ENCODE measurements at regions not wholly inside any gene's neighbourhood (a gene's known extent, or its start where the extent isn't known, plus 50 kb on each side); places are given as distances from the start of the nearest gene placed in this dataset.

DNA sequence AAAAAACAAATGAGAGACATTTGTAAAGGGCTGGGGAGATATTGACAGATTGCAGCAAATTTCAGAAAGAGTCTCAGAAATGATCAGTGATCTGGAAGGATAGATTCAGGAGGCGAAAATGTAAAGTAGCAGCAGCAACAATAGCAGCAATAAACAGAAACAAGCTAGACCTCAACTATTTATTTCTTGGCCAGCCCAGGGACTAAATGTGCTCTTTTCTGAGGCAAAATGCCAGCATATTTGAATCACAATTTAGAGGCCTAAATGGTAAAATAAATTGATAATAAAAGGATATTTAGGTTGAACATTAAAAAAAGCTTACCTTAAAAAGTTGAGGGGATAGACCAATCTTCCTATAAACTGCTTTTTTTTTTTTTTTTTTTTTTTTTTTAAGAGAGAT is 134.6 kb upstream of the ITGB1 start:
- WGBS, 2 donors, result 78 to 94% methylated on average over 1 of the region's 1 CpG
- H3K27me3 ChIP-seq, result no peaks in the 10 kb centered on the region
- H3K4me1 ChIP-seq, result no peaks in the 10 kb centered on the region
- no peak for DNase-seq
- intact Hi-C loops (cut with DNase I), result no loop called here
- no peak overlapping the region for H3K4me3 ChIP-seq
- TF ChIP-seq, protein P1, sequence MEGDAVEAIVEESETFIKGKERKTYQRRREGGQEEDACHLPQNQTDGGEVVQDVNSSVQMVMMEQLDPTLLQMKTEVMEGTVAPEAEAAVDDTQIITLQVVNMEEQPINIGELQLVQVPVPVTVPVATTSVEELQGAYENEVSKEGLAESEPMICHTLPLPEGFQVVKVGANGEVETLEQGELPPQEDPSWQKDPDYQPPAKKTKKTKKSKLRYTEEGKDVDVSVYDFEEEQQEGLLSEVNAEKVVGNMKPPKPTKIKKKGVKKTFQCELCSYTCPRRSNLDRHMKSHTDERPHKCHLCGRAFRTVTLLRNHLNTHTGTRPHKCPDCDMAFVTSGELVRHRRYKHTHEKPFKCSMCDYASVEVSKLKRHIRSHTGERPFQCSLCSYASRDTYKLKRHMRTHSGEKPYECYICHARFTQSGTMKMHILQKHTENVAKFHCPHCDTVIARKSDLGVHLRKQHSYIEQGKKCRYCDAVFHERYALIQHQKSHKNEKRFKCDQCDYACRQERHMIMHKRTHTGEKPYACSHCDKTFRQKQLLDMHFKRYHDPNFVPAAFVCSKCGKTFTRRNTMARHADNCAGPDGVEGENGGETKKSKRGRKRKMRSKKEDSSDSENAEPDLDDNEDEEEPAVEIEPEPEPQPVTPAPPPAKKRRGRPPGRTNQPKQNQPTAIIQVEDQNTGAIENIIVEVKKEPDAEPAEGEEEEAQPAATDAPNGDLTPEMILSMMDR (IDR thresholded peaks at IDR 0.05), result no peak
- TF ChIP-seq POLR2A (IDR thresholded peaks at IDR 0.05), result no peak
- H3K9me3 ChIP-seq, result no peaks in the 10 kb centered on the region
- no peak overlapping the region for H3K27ac ChIP-seq
- H3K36me3 ChIP-seq (replicated peaks in 1 of 2; ENCODE audit: insufficient read depth in 1 of 2, low read depth in 2 of 2), result no peaks in the 10 kb centered on the region
- ATAC-seq, result no peak

DNA sequence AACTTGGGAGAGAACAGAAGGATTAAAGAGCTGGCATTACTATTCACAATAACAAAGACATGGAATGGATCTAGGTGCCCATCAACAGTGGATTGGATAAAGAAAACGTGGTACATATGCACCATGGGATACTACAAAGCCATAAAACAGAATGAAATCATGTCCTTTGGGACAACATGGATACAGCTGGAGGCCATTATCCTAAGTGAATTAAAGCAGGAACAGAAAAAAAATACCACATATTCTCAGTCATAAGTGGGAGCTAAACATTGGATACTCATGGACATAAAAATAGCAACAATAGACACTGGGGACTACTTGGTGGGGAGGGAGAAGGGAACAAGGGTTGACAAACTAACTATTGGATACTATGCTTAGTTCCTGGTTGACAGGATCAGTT is 133.2 kb upstream of the ITGB1 start:
- no peak overlapping the region for H3K4me3 ChIP-seq
- ATAC-seq (no peak), DNase-seq (no peak)
- H3K9me3 ChIP-seq, result no peaks in the 10 kb centered on the region
- H3K4me1 ChIP-seq, result no peaks in the 10 kb centered on the region
- WGBS, 2 donors, result 33 to 51% methylated on average over 1 of the region's 1 CpG
- intact Hi-C loops (cut with DNase I), result no loop called here
- no peaks in the 10 kb centered on the region for H3K27me3 ChIP-seq
- TF ChIP-seq, protein P1 (IDR thresholded peaks at IDR 0.05), result no peak
- no peak for TF ChIP-seq POLR2A (IDR thresholded peaks at IDR 0.05)
- no peak overlapping the region for H3K27ac ChIP-seq
- no peaks in the 10 kb centered on the region for H3K36me3 ChIP-seq (replicated peaks in 1 of 2; ENCODE audit: insufficient read depth in 1 of 2, low read depth in 2 of 2)

DNA sequence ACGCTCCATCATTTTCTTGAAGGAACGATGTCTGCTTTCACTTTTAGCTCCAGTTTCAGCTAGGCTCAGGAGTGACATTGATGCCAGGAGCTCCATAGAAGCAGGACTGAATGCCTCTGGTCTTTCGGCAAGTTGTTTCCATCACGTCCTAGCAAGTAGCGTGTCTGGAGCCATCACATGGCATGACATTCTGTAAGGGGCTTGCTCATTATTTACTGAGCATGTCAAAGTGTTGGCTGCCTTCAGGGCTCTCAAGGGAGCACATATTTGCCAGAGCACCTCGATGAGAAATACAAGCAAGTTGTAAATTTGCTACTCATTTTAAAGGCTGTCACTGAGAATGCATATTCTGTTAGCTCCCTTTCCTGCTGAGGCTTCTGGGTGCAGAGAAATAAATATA is 131.0 kb upstream of the ITGB1 start:
- intact Hi-C loops (cut with DNase I), result no loop called here
- 81 to 91% methylated on average over 6 of the region's 6 CpGs for WGBS, 2 donors
- no peak for ATAC-seq

DNA sequence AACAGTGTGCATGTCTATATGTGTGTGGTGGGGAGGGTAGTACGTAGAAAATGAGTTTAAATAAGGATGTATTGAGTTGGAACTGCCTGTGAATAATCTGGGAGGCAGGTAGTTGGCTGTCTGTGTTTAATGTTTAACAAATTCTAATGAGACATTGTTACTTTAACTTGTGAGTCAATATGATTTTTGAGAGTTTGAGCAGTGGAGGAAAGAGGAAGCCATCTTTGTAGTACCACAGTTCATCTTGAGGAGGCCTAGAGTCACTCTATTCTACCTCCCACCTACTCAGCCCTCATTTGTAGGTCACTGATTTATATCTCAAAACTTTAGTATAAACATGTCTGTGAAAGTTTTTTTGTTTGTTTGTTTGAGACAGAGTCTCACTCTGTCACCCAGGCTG is 129.9 kb upstream of the ITGB1 start:
- no peaks in the 10 kb centered on the region for H3K4me1 ChIP-seq
- intact Hi-C loops (cut with DNase I), result no loop called here
- H3K27me3 ChIP-seq, result no peaks in the 10 kb centered on the region
- no peak for TF ChIP-seq POLR2A (IDR thresholded peaks at IDR 0.05)
- TF ChIP-seq, protein P1 (IDR thresholded peaks at IDR 0.05), result no peak
- H3K9me3 ChIP-seq, result no peaks in the 10 kb centered on the region
- no peak overlapping the region for H3K4me3 ChIP-seq
- ATAC-seq (no peak), DNase-seq (no peak)
- no peak overlapping the region for H3K27ac ChIP-seq
- 76 to 83% methylated on average over 1 of the region's 1 CpG for WGBS, 2 donors
- H3K36me3 ChIP-seq (replicated peaks in 1 of 2; ENCODE audit: insufficient read depth in 1 of 2, low read depth in 2 of 2), result no peaks in the 10 kb centered on the region

More for the DNA sequence above, 131.0 kb upstream of the ITGB1 start:
- no peak overlapping the region for H3K4me3 ChIP-seq
- H3K27ac ChIP-seq, result no peak overlapping the region
- no peaks in the 10 kb centered on the region for H3K27me3 ChIP-seq
- DNase-seq, result no peak
- no peaks in the 10 kb centered on the region for H3K36me3 ChIP-seq (replicated peaks in 1 of 2; ENCODE audit: insufficient read depth in 1 of 2, low read depth in 2 of 2)
- TF ChIP-seq POLR2A (IDR thresholded peaks at IDR 0.05), result no peak
- TF ChIP-seq, protein P1 (IDR thresholded peaks at IDR 0.05), result no peak
- H3K4me1 ChIP-seq, result no peaks in the 10 kb centered on the region
- no peaks in the 10 kb centered on the region for H3K9me3 ChIP-seq

DNA sequence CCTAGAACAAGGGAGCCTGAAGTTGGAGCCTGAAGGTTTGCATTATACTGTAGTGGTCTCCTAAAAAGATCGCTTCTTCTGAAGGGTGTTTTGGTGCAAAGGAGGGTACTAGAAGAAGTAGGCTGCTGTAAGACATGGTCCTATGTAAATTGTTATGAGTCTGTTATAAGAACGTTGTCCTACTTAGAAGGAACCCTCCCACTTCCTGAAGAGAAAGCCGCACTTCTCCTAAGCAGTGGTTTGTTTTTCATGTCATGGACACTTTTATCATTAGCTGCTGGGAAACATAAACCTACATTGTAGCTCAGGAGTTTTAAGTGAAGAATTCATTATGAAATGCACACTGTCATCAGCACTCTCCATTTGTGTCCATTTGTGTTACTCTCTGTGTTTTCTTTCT is 129.1 kb upstream of the ITGB1 start:
- Histone ChIP-seq H3K9me3 (no peaks in the 10 kb centered on the region), H3K27ac (no peak overlapping the region), H3K36me3 (replicated peaks in 1 of 2; ENCODE audit: insufficient read depth in 1 of 2, low read depth in 2 of 2) (no peaks in the 10 kb centered on the region), H3K27me3 (no peaks in the 10 kb centered on the region), H3K4me3 (no peak overlapping the region), H3K4me1 (no peaks in the 10 kb centered on the region)
- no peak for ATAC-seq
- DNase-seq, result no peak
- no peak for TF ChIP-seq POLR2A (IDR thresholded peaks at IDR 0.05)
- TF ChIP-seq, protein P1 (IDR thresholded peaks at IDR 0.05), result no peak
- 72 to 79% methylated on average over 3 of the region's 3 CpGs for WGBS, 2 donors
- intact Hi-C loops (cut with DNase I), result no loop called here
